ENCODE measurements at regions not wholly inside any gene's neighbourhood (a gene's known extent, or its start where the extent isn't known, plus 50 kb on each side); places are given as distances from the start of the nearest gene placed in this dataset.

DNA sequence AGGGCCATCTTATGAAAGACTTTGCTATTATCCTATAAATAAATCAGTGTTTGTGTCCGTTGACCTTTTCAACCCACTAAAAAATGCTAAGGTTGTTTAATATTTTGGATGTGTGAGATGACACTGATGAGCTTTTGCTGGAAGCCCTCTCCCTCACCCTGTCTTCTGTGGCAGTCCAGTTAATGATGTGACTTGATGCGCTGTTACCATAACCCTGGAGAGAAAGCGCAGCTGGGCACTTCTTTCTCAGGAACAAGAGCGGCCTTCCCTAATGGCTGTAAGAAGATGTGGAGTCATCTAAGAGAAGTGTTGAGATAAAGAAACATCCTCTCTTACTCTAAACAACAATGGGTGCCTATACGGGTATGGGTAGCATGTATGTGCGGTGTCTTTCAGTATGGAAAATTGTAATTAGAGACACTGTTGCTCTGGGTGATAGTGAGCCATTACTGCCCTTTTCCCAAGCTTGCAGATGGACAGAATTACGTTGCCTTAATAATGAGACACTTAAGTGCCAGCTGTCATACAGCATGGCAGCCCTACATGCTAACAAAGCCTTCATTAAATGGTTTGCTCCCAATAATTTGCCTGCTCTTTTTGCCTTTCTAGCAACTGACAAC, 165.6 kb upstream of the NABP1 start:
- ChIA-PET POLR2A (no interaction called here), CTCF (interaction anchor here (0.9 to 2.0 kb wide), 2 partner anchors 9 to 17 kb away, joined by 3 to 7 read pairs; no protein-coding TSS in a partner anchor)

DNA sequence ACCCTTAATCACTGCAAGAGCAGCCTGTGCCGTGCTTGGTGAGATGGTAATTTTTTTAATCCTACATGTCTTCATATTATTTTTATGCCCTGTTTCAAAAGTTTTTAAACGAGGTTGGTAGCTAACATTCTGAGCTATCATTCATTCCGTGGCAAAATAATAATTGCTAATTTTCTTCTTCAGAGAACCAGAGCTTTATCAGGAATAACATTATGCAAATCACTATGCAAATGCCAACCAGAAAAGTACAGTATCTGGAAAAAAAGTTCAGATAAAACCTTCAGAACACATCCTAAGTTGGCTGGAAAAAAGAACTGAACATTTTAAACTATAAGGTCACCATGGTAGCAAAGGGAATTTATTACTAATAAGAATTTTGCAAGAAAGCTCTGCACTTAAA, 165.1 kb upstream of the NABP1 start:
- ChIA-PET CTCF (interaction anchor here (0.9 to 2.0 kb wide), 3 partner anchors 9 to 17 kb away, joined by 3 to 7 read pairs (median 3); no protein-coding TSS in a partner anchor), POLR2A (no interaction called here)
- TF ChIP-seq, protein P1, sequence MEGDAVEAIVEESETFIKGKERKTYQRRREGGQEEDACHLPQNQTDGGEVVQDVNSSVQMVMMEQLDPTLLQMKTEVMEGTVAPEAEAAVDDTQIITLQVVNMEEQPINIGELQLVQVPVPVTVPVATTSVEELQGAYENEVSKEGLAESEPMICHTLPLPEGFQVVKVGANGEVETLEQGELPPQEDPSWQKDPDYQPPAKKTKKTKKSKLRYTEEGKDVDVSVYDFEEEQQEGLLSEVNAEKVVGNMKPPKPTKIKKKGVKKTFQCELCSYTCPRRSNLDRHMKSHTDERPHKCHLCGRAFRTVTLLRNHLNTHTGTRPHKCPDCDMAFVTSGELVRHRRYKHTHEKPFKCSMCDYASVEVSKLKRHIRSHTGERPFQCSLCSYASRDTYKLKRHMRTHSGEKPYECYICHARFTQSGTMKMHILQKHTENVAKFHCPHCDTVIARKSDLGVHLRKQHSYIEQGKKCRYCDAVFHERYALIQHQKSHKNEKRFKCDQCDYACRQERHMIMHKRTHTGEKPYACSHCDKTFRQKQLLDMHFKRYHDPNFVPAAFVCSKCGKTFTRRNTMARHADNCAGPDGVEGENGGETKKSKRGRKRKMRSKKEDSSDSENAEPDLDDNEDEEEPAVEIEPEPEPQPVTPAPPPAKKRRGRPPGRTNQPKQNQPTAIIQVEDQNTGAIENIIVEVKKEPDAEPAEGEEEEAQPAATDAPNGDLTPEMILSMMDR (IDR thresholded peaks at IDR 0.05; ENCODE audit: control extremely low read depth, extremely low read depth, low read depth, missing control alignments), result no peak
- DNase-seq (ENCODE audit: extremely low spot score), result no peak

More for the DNA sequence above, 165.6 kb upstream of the NABP1 start:
- no peak for DNase-seq (ENCODE audit: extremely low spot score)
- TF ChIP-seq, protein P1 (IDR thresholded peaks at IDR 0.05; ENCODE audit: control extremely low read depth, extremely low read depth, low read depth, missing control alignments), result no peak

DNA sequence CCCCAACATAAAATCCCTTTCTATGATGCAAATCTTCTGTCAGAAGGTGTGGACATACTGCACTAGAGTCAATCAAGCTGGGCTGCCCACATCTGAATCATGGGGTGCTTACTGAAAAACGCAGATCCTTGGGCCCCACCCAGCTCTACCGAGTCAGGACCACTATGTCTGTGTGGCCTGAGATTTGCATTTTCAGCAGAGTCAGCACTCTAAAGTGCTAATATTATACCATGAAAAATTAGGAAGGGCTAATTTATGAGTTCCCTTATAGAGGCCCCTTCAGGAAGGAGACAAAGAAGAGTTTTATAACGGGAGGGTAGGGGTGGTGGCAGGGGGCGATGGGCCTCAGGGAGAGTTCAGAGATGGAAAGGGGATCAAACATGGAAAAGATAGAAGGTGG, 163.3 kb upstream of the NABP1 start:
- CTCF ChIA-PET, result interaction anchor here (0.9 kb wide), 1 partner anchor 15 kb away, joined by 3 read pairs; no protein-coding TSS in a partner anchor
- DNase-seq (ENCODE audit: extremely low spot score), result no peak
- POLR2A ChIA-PET, result no interaction called here
- TF ChIP-seq, protein P1 (IDR thresholded peaks at IDR 0.05; ENCODE audit: control extremely low read depth, extremely low read depth, low read depth, missing control alignments), result no peak

DNA sequence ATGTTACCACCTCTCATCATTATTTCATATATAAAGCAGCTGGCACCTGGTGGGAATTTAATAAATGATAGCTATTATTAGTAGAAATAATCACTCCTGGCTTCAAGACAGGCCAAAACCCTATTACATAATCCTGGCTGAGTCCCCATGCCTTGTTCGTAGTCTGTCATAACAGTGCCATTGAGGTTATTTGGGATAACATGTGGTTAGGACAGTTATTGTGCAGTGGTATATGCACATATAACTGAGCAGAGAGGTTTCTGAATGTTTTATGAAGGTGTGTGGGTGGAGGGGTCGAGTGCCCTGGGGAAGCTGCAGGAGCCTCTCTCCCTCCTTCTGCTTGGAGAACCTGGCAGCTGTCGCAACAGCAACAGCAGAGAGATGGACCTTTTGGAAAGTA, 162.4 kb upstream of the NABP1 start:
- CTCF ChIA-PET, result interaction anchor here (0.9 to 1.3 kb wide), 2 partner anchors 13 to 349 kb away, joined by 3 to 6 read pairs; no protein-coding TSS in a partner anchor
- POLR2A ChIA-PET, result no interaction called here
- TF ChIP-seq, protein P1 (IDR thresholded peaks at IDR 0.05; ENCODE audit: control extremely low read depth, extremely low read depth, low read depth, missing control alignments), result no peak
- no peak for DNase-seq (ENCODE audit: extremely low spot score)

DNA sequence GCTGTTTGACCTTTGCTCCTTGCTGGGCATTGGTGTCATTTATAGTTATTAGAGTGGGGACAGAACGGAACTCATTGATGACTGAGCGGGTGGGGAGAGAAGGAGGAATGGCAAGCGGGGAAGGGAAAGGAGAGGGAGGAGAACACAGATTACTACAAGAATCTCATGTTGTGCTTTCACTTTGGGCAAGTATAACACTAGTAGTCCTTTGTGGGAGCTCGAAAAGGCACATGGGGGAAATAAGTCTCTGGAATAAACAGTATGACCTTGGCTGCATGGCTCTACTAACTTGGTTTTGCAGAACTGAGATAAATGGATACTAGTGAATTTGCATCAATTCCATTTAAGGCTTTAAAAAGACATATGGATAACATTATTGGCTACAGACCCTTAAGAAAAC, 161.7 kb upstream of the NABP1 start:
- POLR2A ChIA-PET, result no interaction called here
- TF ChIP-seq, protein P1 (IDR thresholded peaks at IDR 0.05; ENCODE audit: control extremely low read depth, extremely low read depth, low read depth, missing control alignments), result no peak
- CTCF ChIA-PET, result interaction anchor here (0.7 to 1.7 kb wide), 4 partner anchors 14 to 350 kb away, joined by 3 to 6 read pairs (median 4); no protein-coding TSS in a partner anchor
- no peak for DNase-seq (ENCODE audit: extremely low spot score)

DNA sequence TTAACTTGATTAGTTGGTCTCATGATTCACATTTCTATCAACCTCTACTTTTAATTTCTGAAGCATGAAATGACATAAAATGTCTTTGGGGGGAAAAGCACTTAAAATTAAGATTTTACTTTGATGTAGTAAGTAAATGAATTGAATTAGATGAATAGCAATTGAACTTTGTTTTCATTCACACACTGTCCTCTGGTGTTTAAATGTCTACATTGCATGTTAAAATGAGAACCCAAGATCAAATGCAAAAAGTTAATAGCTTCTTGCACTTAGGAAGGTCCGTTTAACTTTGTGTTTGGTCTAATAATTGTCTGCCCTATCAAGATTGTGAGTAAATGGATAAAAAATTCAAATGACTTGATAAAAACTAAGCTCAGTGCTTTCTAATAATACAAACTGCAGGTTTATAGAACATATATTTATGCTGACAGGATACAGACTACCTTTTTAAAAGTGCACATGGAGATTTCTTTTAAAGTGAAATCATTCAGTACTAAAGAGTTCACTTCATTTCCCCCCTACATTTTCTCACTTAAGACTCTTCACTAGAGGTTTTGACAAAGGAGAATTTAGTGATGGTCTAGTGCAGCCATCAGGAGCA, 156.2 kb upstream of the NABP1 start:
- CTCF ChIA-PET, result interaction anchor here (0.7 to 1.5 kb wide), 15 partner anchors 9 to 475 kb away, joined by 3 to 9 read pairs (median 3); no protein-coding TSS in a partner anchor
- TF ChIP-seq, protein P1 (IDR thresholded peaks at IDR 0.05; ENCODE audit: control extremely low read depth, extremely low read depth, low read depth, missing control alignments), result peak; percentile 57
- DNase-seq (ENCODE audit: extremely low spot score), result peak; percentile 31
- POLR2A ChIA-PET, result no interaction called here
